WTC11 (cell line): ENCODE measurements at regions not wholly inside any gene's neighbourhood (a gene's known extent, or its start where the extent isn't known, plus 50 kb on each side); places are given as distances from the start of the nearest gene placed in this dataset.

Experiments
- ATAC-seq: fragments of 200-7000 bp; cut with Tn5 transposase; 2 replicates; pipeline ENCODE4 v1.10.0; 2021; ENCODE audit warnings: mild to moderate bottlenecking, moderate library complexity
- CTCF ChIA-PET: fragments of 300-600 bp; sonication (Branson Sonifier 250); formaldehyde crosslinking; loops from one replicate; lab custom pipeline; 2021; ENCODE audit warnings: antibody characterized with exemption; lab: Charles Lee
- POLR2A ChIA-PET: fragments of 350-600 bp; sonication (Branson Sonifier 250); formaldehyde crosslinking; loops from one replicate; lab custom pipeline; 2021; ENCODE audit warnings: antibody characterized with exemption; lab: Charles Lee
- DNase-seq: peaks from one replicate; pipeline ENCODE4 v3.0.0; 2021; ENCODE audit warnings: low spot score
- H3K27ac Mint-ChIP-seq: 2 replicates; pipeline ENCODE4 v1.8.0; 2021; ENCODE audit warnings: mixed read lengths
- H3K27me3 Mint-ChIP-seq: 2 replicates; pipeline ENCODE4 v1.8.0; 2021; ENCODE audit warnings: low read depth, mild to moderate bottlenecking, moderate library complexity, mixed read lengths
- H3K36me3 Mint-ChIP-seq: 2 replicates; pipeline ENCODE4 v1.8.0; 2021; ENCODE audit warnings: mixed read lengths
- H3K4me1 Mint-ChIP-seq: 2 replicates; pipeline ENCODE4 v1.8.0; 2022; ENCODE audit warnings: mixed read lengths
- H3K4me3 Mint-ChIP-seq: 2 replicates; pipeline ENCODE4 v1.8.0; 2021; ENCODE audit warnings: mild to moderate bottlenecking, moderate library complexity, mixed read lengths
- H3K9me3 Mint-ChIP-seq: 2 replicates; pipeline ENCODE4 v1.8.0; 2021; ENCODE audit warnings: mixed read lengths
- ATF1 ChIP-seq: sonication (generic); formaldehyde crosslinking; IDR thresholded peaks from 2 replicates; pipeline ENCODE4 v1.8.1; 2023; ENCODE audit warnings: mild to moderate bottlenecking, moderate library complexity, missing genetic modification reagents
- ATF2 ChIP-seq: sonication (generic); formaldehyde crosslinking; IDR thresholded peaks from 2 replicates; pipeline ENCODE4 v1.8.1; 2022; ENCODE audit warnings: low read depth, missing genetic modification reagents, borderline replicate concordance
- ATF3 ChIP-seq: sonication (generic); formaldehyde crosslinking; conservative IDR thresholded peaks from 2 replicates; pipeline ENCODE4 v1.8.1; 2022; ENCODE audit warnings: mild to moderate bottlenecking, missing genetic modification reagents
- ATF6 ChIP-seq: sonication (generic); formaldehyde crosslinking; IDR thresholded peaks from 2 replicates; pipeline ENCODE4 v1.8.1; 2023; ENCODE audit warnings: mild to moderate bottlenecking, missing genetic modification reagents
- CDX4 ChIP-seq: fragments of 250-450 bp; sonication (Bioruptor Pico); IDR thresholded peaks from 2 replicates; pipeline ENCODE4 v1.9.0; 2021; ENCODE audit warnings: moderate library complexity, mild to moderate bottlenecking, inconsistent platforms, borderline replicate concordance
- FOXJ3 ChIP-seq: sonication (generic); formaldehyde crosslinking; IDR thresholded peaks from 2 replicates; pipeline ENCODE4 v1.9.0; 2021; ENCODE audit warnings: missing genetic modification reagents, mild to moderate bottlenecking, borderline replicate concordance
- NFYB ChIP-seq: sonication (generic); formaldehyde crosslinking; conservative IDR thresholded peaks from 2 replicates; pipeline ENCODE4 v1.8.0; 2022; ENCODE audit warnings: low read depth, missing genetic modification reagents
- NR1H2 ChIP-seq: sonication (generic); formaldehyde crosslinking; IDR thresholded peaks from 2 replicates; pipeline ENCODE4 v1.9.0; 2021; ENCODE audit warnings: mild to moderate bottlenecking, moderate library complexity, missing genetic modification reagents
- NR3C1 ChIP-seq: sonication (generic); formaldehyde crosslinking; conservative IDR thresholded peaks from 2 replicates; pipeline ENCODE4 v1.8.1; 2023; ENCODE audit warnings: low read depth, mild to moderate bottlenecking, missing genetic modification reagents
- OVOL2 ChIP-seq: fragments of 250-450 bp; sonication (Bioruptor Pico); IDR thresholded peaks from 2 replicates; pipeline ENCODE4 v1.9.0; 2021; ENCODE audit warnings: mild to moderate bottlenecking, borderline replicate concordance
- PREB ChIP-seq: sonication (generic); formaldehyde crosslinking; IDR thresholded peaks from 2 replicates; pipeline ENCODE4 v1.8.1; 2022; ENCODE audit warnings: mild to moderate bottlenecking, missing genetic modification reagents, moderate library complexity, borderline replicate concordance
- TP53 ChIP-seq: sonication (generic); formaldehyde crosslinking; IDR thresholded peaks from 2 replicates; pipeline ENCODE4 v1.8.1; 2023; ENCODE audit warnings: mild to moderate bottlenecking, missing genetic modification reagents
- ZBTB43 ChIP-seq: sonication (generic); formaldehyde crosslinking; IDR thresholded peaks from 2 replicates; pipeline ENCODE4 v1.8.1; 2023; ENCODE audit warnings: mild to moderate bottlenecking, missing genetic modification reagents
- ZNF425 ChIP-seq: fragments of 250-450 bp; sonication (Bioruptor Pico); conservative IDR thresholded peaks from 2 replicates; pipeline ENCODE4 v1.9.0; 2021; ENCODE audit warnings: mild to moderate bottlenecking
- ZNF671 ChIP-seq: fragments of 250-450 bp; sonication (Bioruptor Pico); IDR thresholded peaks from 2 replicates; pipeline ENCODE4 v1.8.0; 2021; ENCODE audit warnings: mild to moderate bottlenecking

- TF ChIP-seq ZBTB43 (CRISPR knock-in tag) = no peak
- TF ChIP-seq FOXJ3 (CRISPR knock-in tag) = no peak
- no peak for TF ChIP-seq ZNF425 (CRISPR knock-in tag)
- no peak for TF ChIP-seq ATF2 (CRISPR knock-in tag)
- no peak for TF ChIP-seq CDX4
- TF ChIP-seq ATF6 = no peak
- TF ChIP-seq PREB (CRISPR knock-in tag) = no peak
Measured at GRCh38 chr22:47779474-47779873, 1017.0 kb downstream of the TBC1D22A start (continued).

GRCh38 chr22:47778160-47778658 lies 1015.8 kb downstream of the TBC1D22A start:
- POLR2A ChIA-PET = no interaction called here
- TF ChIP-seq OVOL2 (no peak), TP53 (CRISPR knock-in tag) (no peak), ZNF671 (CRISPR knock-in tag) (no peak), ATF1 (CRISPR knock-in tag) (no peak), NR3C1 (CRISPR knock-in tag) (no peak), PREB (CRISPR knock-in tag) (no peak), NFYB (no peak), ATF3 (CRISPR knock-in tag) (no peak), NR1H2 (CRISPR knock-in tag) (no peak)
- ATAC-seq (no peak), DNase-seq (no peak)
- Mint-ChIP-seq H3K9me3 (peaks cover 7% of the 10 kb centered on the region; the same call in 1 of the 2 replicates), H3K4me3 (no peak overlapping the region), H3K36me3 (no peaks in the 10 kb centered on the region), H3K4me1 (peaks cover 26% of the 10 kb centered on the region), H3K27me3 (no peaks in the 10 kb centered on the region), H3K27ac (no peak overlapping the region)
- CTCF ChIA-PET = no interaction called here
